PC-3 (cell line): ENCODE measurements at regions not wholly inside any gene's neighbourhood (a gene's known extent, or its start where the extent isn't known, plus 50 kb on each side); places are given as distances from the start of the nearest gene placed in this dataset.

Experiments used
- ATAC-seq: fragments of 200-7000 bp; cut with Tn5 transposase; 2 replicates; pipeline ENCODE4 v1.9.1; 2020; ENCODE audit warnings: mild to moderate bottlenecking, moderate library complexity
- BruUV-seq: library from RNA; stranded (reverse); fragments of 400-500 nt; replicated peaks from 2 replicates; lab custom pipeline; 2021; lab: Mats Ljungman, UMichigan
- CTCF ChIA-PET: fragments of 300-600 bp; sonication (Branson Sonifier 250); formaldehyde crosslinking; loops from one replicate; lab custom pipeline; 2022; ENCODE audit warnings: antibody characterized with exemption; lab: Charles Lee
- POLR2A ChIA-PET: fragments of 300-600 bp; sonication (Branson Sonifier 250); formaldehyde crosslinking; loops from one replicate; lab custom pipeline; 2022; ENCODE audit warnings: antibody characterized with exemption; ENCODE audit not compliant: unreplicated experiment; lab: Charles Lee
- DNase-seq: peaks from one replicate; pipeline ENCODE4 v3.0.0-alpha.2; 2015
- H2AFZ ChIP-seq: fragments of 300-600 bp; sonication (generic); 2 replicates; pipeline ENCODE4 v1.6.0; 2016; ENCODE audit warnings: antibody characterized with exemption, low read length
- H3F3A ChIP-seq: fragments of 300-600 bp; sonication (generic); one replicate; pipeline ENCODE4 v1.6.0; 2017; ENCODE audit warnings: antibody characterized with exemption, low read length, control low read depth, mild to moderate bottlenecking; ENCODE audit not compliant: unreplicated experiment
- H3K27ac ChIP-seq: fragments of 300-600 bp; sonication (generic); 2 replicates; pipeline ENCODE4 v1.5.1; 2016; ENCODE audit warnings: mild to moderate bottlenecking, low read length
- H3K27me3 ChIP-seq: fragments of 300-600 bp; sonication (generic); 2 replicates; pipeline ENCODE4 v1.6.1; 2016; ENCODE audit warnings: low read length, mixed read lengths
- H3K36me3 ChIP-seq: fragments of 300-600 bp; sonication (generic); 2 replicates; pipeline ENCODE4 v1.6.1; 2016; ENCODE audit warnings: low read depth, mixed run types, low read length, mixed read lengths
- H3K4me1 ChIP-seq: fragments of 300-600 bp; sonication (generic); 2 replicates; pipeline ENCODE4 v1.5.1; 2016; ENCODE audit warnings: low read length; ENCODE audit not compliant: insufficient read depth
- H3K4me2 ChIP-seq: fragments of 300-600 bp; sonication (generic); 2 replicates; pipeline ENCODE4 v1.6.0; 2016; ENCODE audit warnings: low read length
- H3K4me3 ChIP-seq: fragments of 300-600 bp; sonication (generic); 2 replicates; pipeline ENCODE4 v1.5.1; 2016; ENCODE audit warnings: mild to moderate bottlenecking, low read length, mixed read lengths
- H3K79me2 ChIP-seq: fragments of 300-600 bp; sonication (generic); 2 replicates; pipeline ENCODE4 v1.6.1; 2017; ENCODE audit warnings: low read length, mixed read lengths
- H3K9ac ChIP-seq: fragments of 300-600 bp; sonication (generic); 2 replicates; pipeline ENCODE4 v1.6.0; 2016; ENCODE audit warnings: mild to moderate bottlenecking, low read length
- H3K9me2 ChIP-seq: fragments of 300-600 bp; sonication (generic); replicated peaks from 2 replicates; pipeline ENCODE4 v1.6.1; 2016; ENCODE audit warnings: mixed run types, low read length, mixed read lengths
- H3K9me3 ChIP-seq: fragments of 300-600 bp; sonication (generic); 2 replicates; pipeline ENCODE4 v1.6.1; 2016; ENCODE audit warnings: low read length, mixed read lengths
- H4K20me1 ChIP-seq: fragments of 300-600 bp; sonication (generic); 2 replicates; pipeline ENCODE4 v1.6.1; 2016; ENCODE audit warnings: low read length, mixed read lengths
- CTCF ChIP-seq: fragments of 300-600 bp; sonication (generic); conservative IDR thresholded peaks from 2 replicates; pipeline ENCODE4 v1.5.1; 2017; ENCODE audit warnings: antibody characterized with exemption, low read depth, mild to moderate bottlenecking, low read length
- EZH2 ChIP-seq: fragments of 300-600 bp; sonication (generic); IDR thresholded peaks from one replicate; pipeline ENCODE4 v1.6.1; 2017; ENCODE audit warnings: antibody characterized with exemption, mild to moderate bottlenecking, low read length; ENCODE audit not compliant: unreplicated experiment
- EZH2phosphoT487 ChIP-seq: fragments of 300-600 bp; sonication (generic); IDR thresholded peaks from 2 replicates; pipeline ENCODE4 v1.6.1; 2018; ENCODE audit warnings: mild to moderate bottlenecking, antibody characterized with exemption, low read length, borderline replicate concordance
- intact Hi-C: fragments of 100-400 bp; cut with micrococcal nuclease; formaldehyde crosslinking; loops from 2 replicates; pipeline ENCODE4 v1.9.0; 2023

DNA sequence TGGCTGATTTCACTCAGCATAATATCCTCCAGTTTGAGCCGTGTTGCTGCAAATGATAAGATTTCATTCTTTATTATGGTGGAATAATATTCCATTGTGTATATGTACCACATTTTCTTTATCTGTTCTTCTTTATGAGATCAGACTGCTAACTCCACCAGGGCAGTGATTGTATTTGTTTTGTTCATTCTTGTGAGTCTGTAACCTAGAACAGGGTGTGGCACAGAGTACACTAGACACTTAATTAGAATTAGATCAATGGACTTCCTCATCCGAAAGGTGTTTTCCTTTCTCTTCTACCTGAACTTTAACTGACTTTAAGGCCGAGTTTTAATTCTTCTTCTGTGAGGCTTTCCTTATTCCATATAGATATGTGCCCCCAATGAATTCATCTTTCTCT is 551.0 kb downstream of the SNAPC1 start:
- ATAC-seq (no peak), DNase-seq (no peak)
- intact Hi-C loops: no loop called here
- Histone ChIP-seq H3K4me1 (no peaks in the 10 kb centered on the region), H3K27ac (no peak overlapping the region), H3K9me2 (no peaks in the 10 kb centered on the region), H3K36me3 (no peaks in the 10 kb centered on the region), H3K4me3 (no peak overlapping the region), H3K4me2 (no peak overlapping the region), H3F3A (no peaks in the 10 kb centered on the region), H3K9me3 (no peaks in the 10 kb centered on the region), H2AFZ (no peak overlapping the region), H3K9ac (no peak overlapping the region), H4K20me1 (no peaks in the 10 kb centered on the region), H3K79me2 (no peaks in the 10 kb centered on the region), H3K27me3 (peaks cover 47% of the 10 kb centered on the region)
- CTCF ChIA-PET: no interaction called here
- TF ChIP-seq EZH2 (no peak), CTCF (no peak), EZH2phosphoT487 (no peak)
- BruUV-seq: no TSS peak
- POLR2A ChIA-PET: no interaction called here

DNA sequence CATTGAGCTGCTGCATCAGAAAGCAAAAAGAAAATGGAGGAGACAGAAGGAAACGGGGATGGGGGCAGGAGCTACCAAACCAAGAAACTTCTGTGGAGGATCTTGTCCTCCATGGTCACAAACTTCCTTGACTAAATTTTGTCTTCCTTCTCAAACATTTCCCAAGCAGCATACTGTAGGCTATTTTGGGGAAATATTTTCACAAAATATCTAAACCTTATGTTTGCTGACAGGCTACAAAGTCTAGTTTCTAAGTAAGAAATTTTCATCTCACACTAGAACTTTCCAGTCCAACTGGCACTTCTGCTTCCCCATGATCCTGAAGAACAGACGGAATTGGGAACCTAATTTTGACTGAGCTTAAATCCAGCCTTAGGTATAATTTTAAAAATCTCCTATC is 552.0 kb downstream of the SNAPC1 start:
- CTCF ChIA-PET: no interaction called here
- POLR2A ChIA-PET: interaction anchor here (0.5 kb wide), 1 partner anchor 64 kb away, joined by 3 read pairs; no protein-coding TSS in a partner anchor

More for the DNA sequence above, 552.0 kb downstream of the SNAPC1 start:
- Histone ChIP-seq H3K9ac (no peak overlapping the region), H3K36me3 (no peaks in the 10 kb centered on the region), H3K79me2 (no peaks in the 10 kb centered on the region), H3K4me2 (no peak overlapping the region), H3F3A (no peaks in the 10 kb centered on the region), H3K4me3 (no peak overlapping the region), H2AFZ (no peak overlapping the region), H3K27ac (no peak overlapping the region), H3K4me1 (no peaks in the 10 kb centered on the region), H3K9me3 (no peaks in the 10 kb centered on the region), H3K9me2 (no peaks in the 10 kb centered on the region), H4K20me1 (no peaks in the 10 kb centered on the region), H3K27me3 (peaks cover 56% of the 10 kb centered on the region)
- intact Hi-C loops: no loop called here
- ATAC-seq: no peak
- TF ChIP-seq EZH2 (no peak), EZH2phosphoT487 (no peak), CTCF (no peak)
- no peak for DNase-seq
- no TSS peak for BruUV-seq
